H1 (cell line): ENCODE measurements at regions not wholly inside any gene's neighbourhood (a gene's known extent, or its start where the extent isn't known, plus 50 kb on each side); places are given as distances from the start of the nearest gene placed in this dataset.

Experiments
- CTCF ChIA-PET: fragments of 300-600 bp; sonication (Branson Sonifier 250); formaldehyde crosslinking; loops from one replicate; lab custom pipeline; 2021; ENCODE audit not compliant: partially characterized antibody; lab: Charles Lee
- POLR2A ChIA-PET: fragments of 300-600 bp; sonication (Branson Sonifier 250); formaldehyde crosslinking; loops from one replicate; lab custom pipeline; 2021; ENCODE audit warnings: inconsistent platforms; ENCODE audit not compliant: partially characterized antibody; lab: Charles Lee
- DNase-seq, 2 experiments: peaks; one replicate each; pipeline versions ENCODE4 v3.0.0 to v3.0.0-alpha.2; 2010 to 2022; ENCODE audit warnings: low spot score in 2 of 2, low read depth in 1 of 2, mixed read lengths in 1 of 2
- FAIRE-seq: peaks from 2 replicates; lab custom pipeline; 2011; peaks lifted over from hg19 to GRCh38; lab: Jason Lieb, UNC
- H2AFZ ChIP-seq: 2 replicates; pipeline ENCODE4 v1.8.1; 2012; ENCODE audit warnings: low read length, inconsistent platforms
- H2AK5ac ChIP-seq: 2 replicates; pipeline ENCODE4 v1.6.1; 2013; ENCODE audit warnings: low read depth, low read length
- H2BK120ac ChIP-seq: replicated peaks from 2 replicates; pipeline ENCODE3; 2013; ENCODE audit warnings: low read depth, low read length, inconsistent platforms
- H2BK12ac ChIP-seq: 2 replicates; pipeline ENCODE4 v1.6.1; 2013; ENCODE audit warnings: low read depth, low read length
- H2BK15ac ChIP-seq: 2 replicates; pipeline ENCODE4 v1.6.1; 2013; ENCODE audit warnings: low read length
- H2BK20ac ChIP-seq: 2 replicates; pipeline ENCODE4 v1.6.1; 2013; ENCODE audit warnings: low read length
- H2BK5ac ChIP-seq: 2 replicates; pipeline ENCODE4 v1.6.1; 2013; ENCODE audit warnings: low read depth, low read length
- H3K14ac ChIP-seq: 2 replicates; pipeline ENCODE4 v1.6.1; 2013; ENCODE audit warnings: inconsistent platforms; ENCODE audit not compliant: insufficient read length
- H3K18ac ChIP-seq: 2 replicates; pipeline ENCODE4 v1.6.1; 2013; ENCODE audit warnings: low read length; ENCODE audit errors: extremely low read depth
- H3K23ac ChIP-seq: 2 replicates; pipeline ENCODE4 v1.6.1; 2013; ENCODE audit warnings: inconsistent platforms; ENCODE audit not compliant: insufficient read length
- H3K23me2 ChIP-seq: 2 replicates; pipeline ENCODE4 v1.6.1; 2013; ENCODE audit warnings: low read depth, low read length
- H3K27ac ChIP-seq: 2 replicates; pipeline ENCODE4 v1.6.1; 2011; ENCODE audit warnings: low read depth, low read length, inconsistent platforms
- H3K27me3 ChIP-seq, 4 experiments: replicated peaks in 1 of 4; 1 replicate in 1 of 4; 2 replicates in 3 of 4; pipeline versions ENCODE4 v1.6.1 to v1.8.1; 2011 to 2013; ENCODE audit warnings: low read length in 3 of 4, mild to moderate bottlenecking in 3 of 4, inconsistent platforms in 2 of 4, mixed read lengths in 2 of 4, moderate library complexity in 1 of 4; ENCODE audit not compliant: control insufficient read depth in 3 of 4, insufficient read depth in 3 of 4; ENCODE audit errors: extremely low read depth in 1 of 4
- H3K36me3 ChIP-seq, 4 experiments: 2 replicates each; pipeline versions ENCODE4 v1.6.1 to v1.8.1; 2011 to 2013; ENCODE audit warnings: mild to moderate bottlenecking in 4 of 4, low read length in 3 of 4, moderate library complexity in 2 of 4, control low read depth in 1 of 4, inconsistent platforms in 1 of 4; ENCODE audit not compliant: insufficient read depth in 4 of 4, control insufficient read depth in 2 of 4
- H3K4ac ChIP-seq: replicated peaks from 2 replicates; pipeline ENCODE3; 2013; ENCODE audit warnings: low read length, low read depth, mixed read lengths, inconsistent platforms; ENCODE audit not compliant: insufficient read length
- H3K4me1 ChIP-seq, 4 experiments: replicated peaks in 1 of 4; 1 replicate in 1 of 4; 2 replicates in 3 of 4; pipeline versions ENCODE4 v1.6.1 to v1.8.1; 2011 to 2013; ENCODE audit warnings: low read length in 3 of 4, inconsistent platforms in 2 of 4, mixed read lengths in 1 of 4; ENCODE audit not compliant: insufficient read depth in 4 of 4, control insufficient read depth in 3 of 4
- H3K4me2 ChIP-seq, 2 experiments: 2 replicates each; pipeline versions ENCODE4 v1.6.1 to v1.8.1; 2011 to 2013; ENCODE audit warnings: low read depth in 2 of 2, low read length in 2 of 2, control low read depth in 1 of 2, inconsistent platforms in 1 of 2, mild to moderate bottlenecking in 1 of 2; ENCODE audit not compliant: insufficient read depth in 1 of 2
- H3K4me3 ChIP-seq, 4 experiments: fragments of 200-600, 300-600 bp in 1 of 4; sonication (generic), shearing (Covaris generic), sonication (Bioruptor Twin) in 1 of 4; 2 replicates each; pipeline versions ENCODE4 v1.5.1 to v1.8.1; 2011 to 2016; ENCODE audit warnings: low read length in 4 of 4, low read depth in 3 of 4, control low read depth in 2 of 4, inconsistent platforms in 2 of 4, mild to moderate bottlenecking in 2 of 4, mixed read lengths in 1 of 4, moderate library complexity in 1 of 4; ENCODE audit not compliant: insufficient read depth in 2 of 4; ENCODE audit errors: extremely low read depth in 1 of 4
- H3K56ac ChIP-seq: replicated peaks from 2 replicates; pipeline ENCODE3; 2013; ENCODE audit warnings: low read depth, mild to moderate bottlenecking, mixed read lengths, low read length, inconsistent platforms; ENCODE audit not compliant: insufficient read length
- H3K79me1 ChIP-seq: 2 replicates; pipeline ENCODE4 v1.6.1; 2013; ENCODE audit warnings: low read depth, low read length, control low read depth
- H3K79me2 ChIP-seq, 2 experiments: 2 replicates each; pipeline versions ENCODE4 v1.6.1 to v1.8.1; 2012 to 2013; ENCODE audit warnings: low read length in 2 of 2, mild to moderate bottlenecking in 2 of 2, inconsistent platforms in 1 of 2; ENCODE audit not compliant: insufficient read depth in 2 of 2, control insufficient read depth in 1 of 2
- H3K9ac ChIP-seq, 4 experiments: replicated peaks in 1 of 4; 1 replicate in 1 of 4; 2 replicates in 3 of 4; pipeline versions ENCODE4 v1.6.1 to v1.8.1; 2011 to 2013; ENCODE audit warnings: low read depth in 3 of 4, low read length in 3 of 4, control low read depth in 2 of 4, mild to moderate bottlenecking in 2 of 4, moderate library complexity in 2 of 4, inconsistent platforms in 1 of 4; ENCODE audit errors: extremely low read depth in 1 of 4
- H3K9me3 ChIP-seq, 2 experiments: 2 replicates each; pipeline versions ENCODE4 v1.6.1 to v1.8.1; 2012 to 2013; ENCODE audit warnings: mild to moderate bottlenecking in 2 of 2, moderate library complexity in 2 of 2, control low read depth in 1 of 2, inconsistent platforms in 1 of 2, low read depth in 1 of 2, low read length in 1 of 2, mixed read lengths in 1 of 2; ENCODE audit not compliant: insufficient read depth in 2 of 2
- H4K20me1 ChIP-seq, 2 experiments: replicated peaks in 1 of 2; 2 replicates each; pipeline versions ENCODE3 to v1.8.1; 2011 to 2013; ENCODE audit warnings: inconsistent platforms in 2 of 2, low read length in 2 of 2, mild to moderate bottlenecking in 1 of 2; ENCODE audit not compliant: insufficient read depth in 2 of 2, control insufficient read depth in 1 of 2
- H4K5ac ChIP-seq: 2 replicates; pipeline ENCODE4 v1.6.1; 2013; ENCODE audit warnings: low read length, low read depth, mixed read lengths, inconsistent platforms; ENCODE audit not compliant: insufficient read length
- H4K8ac ChIP-seq: 2 replicates; pipeline ENCODE4 v1.8.0; 2013; ENCODE audit warnings: mild to moderate bottlenecking, moderate library complexity, low read length, inconsistent platforms; ENCODE audit not compliant: insufficient read depth; ENCODE audit errors: extremely low read depth
- H4K91ac ChIP-seq: replicated peaks from 2 replicates; pipeline ENCODE3; 2013; ENCODE audit warnings: low read length, mixed read lengths, inconsistent platforms; ENCODE audit not compliant: insufficient read length
- CBX8 ChIP-seq: fragments of 300-800, 300-1000 bp; sonication (generic); IDR thresholded peaks from 2 replicates; pipeline ENCODE4 v1.7.1; 2016; ENCODE audit warnings: low read depth, low read length, borderline replicate concordance
- CHD1 ChIP-seq: IDR thresholded peaks from 2 replicates; pipeline ENCODE4 v1.6.1; 2012; ENCODE audit warnings: low read depth, low read length, improper control_type of control experiment
- HDAC2 ChIP-seq, 2 experiments: fragments of 300-600 bp in 1 of 2; sonication (generic) in 1 of 2; IDR thresholded peaks; 2 replicates each; pipeline ENCODE4 v1.6.1; 2011 to 2012; ENCODE audit warnings: low read depth in 2 of 2, low read length in 2 of 2, mild to moderate bottlenecking in 2 of 2, moderate library complexity in 2 of 2, borderline replicate concordance in 1 of 2, inconsistent platforms in 1 of 2
- JUN ChIP-seq: IDR thresholded peaks from 2 replicates; pipeline ENCODE4 v1.6.1; 2011; ENCODE audit warnings: low read depth, mild to moderate bottlenecking, improper control_type of control experiment, low read length
- SP1 ChIP-seq: IDR thresholded peaks from 2 replicates; pipeline ENCODE4 v1.6.1; 2011; ENCODE audit warnings: low read depth, low read length

GRCh38 chr7:32163896-32164295 is 93.7 kb upstream of the PDE1C start:
- H2AFZ ChIP-seq: no peak overlapping the region
- no peak overlapping the region for H3K4me3 ChIP-seq
- 0 out of 7 replicates have a peak, but pooled peaks cover 0 to under 1% (median 0%) of the 10 kb centered on the region in 4 experiments for H3K4me1 ChIP-seq
- CTCF ChIA-PET: interaction anchor here (0.6 to 5.1 kb wide), 31 partner anchors 9 to 498 kb away, joined by 3 to 30 read pairs (median 5); no protein-coding TSS in a partner anchor
- H3K79me2 ChIP-seq: no peaks in the 10 kb centered on the region
- H3K4ac ChIP-seq: no peak overlapping the region
- no peak overlapping the region for H3K23ac ChIP-seq
- H3K14ac ChIP-seq: no peak overlapping the region
- H3K27me3 ChIP-seq: no peaks in the 10 kb centered on the region
- H2BK12ac ChIP-seq: no peak overlapping the region
- no peak overlapping the region for H3K56ac ChIP-seq
- H3K79me1 ChIP-seq: no peaks in the 10 kb centered on the region
- H2AK5ac ChIP-seq: no peak overlapping the region
- no peak overlapping the region for H2BK15ac ChIP-seq
- H2BK120ac ChIP-seq: no peak overlapping the region
- H3K9ac ChIP-seq: no peak overlapping the region
- no peak for FAIRE-seq
- no peak overlapping the region for H3K4me2 ChIP-seq
- no peak overlapping the region for H4K91ac ChIP-seq
- no peak overlapping the region for H3K27ac ChIP-seq
- no peak overlapping the region for H4K5ac ChIP-seq
- POLR2A ChIA-PET: no interaction called here
- DNase-seq: no peak
- no peak overlapping the region for H2BK20ac ChIP-seq
- no peak overlapping the region for H2BK5ac ChIP-seq
- H3K23me2 ChIP-seq: no peaks in the 10 kb centered on the region
- H3K36me3 ChIP-seq: no peaks in the 10 kb centered on the region
- no peak overlapping the region for H4K8ac ChIP-seq
- H3K18ac ChIP-seq: no peak overlapping the region
- no peaks in the 10 kb centered on the region for H3K9me3 ChIP-seq
- no peaks in the 10 kb centered on the region for H4K20me1 ChIP-seq
- TF ChIP-seq CBX8: no peak
- TF ChIP-seq HDAC2 (IDR thresholded peaks at IDR 0.05; ENCODE audit: borderline replicate concordance in 1 of 2, low read depth in 2 of 2, low read length in 2 of 2): no peak
- TF ChIP-seq SP1: no peak
- TF ChIP-seq JUN: no peak
- no peak for TF ChIP-seq CHD1
